CD14-positive monocyte (primary cell): ENCODE measurements at regions not wholly inside any gene's neighbourhood (a gene's known extent, or its start where the extent isn't known, plus 50 kb on each side); places are given as distances from the start of the nearest gene placed in this dataset.
"Not testable (repeated sequence)": the region's sequence is repeated elsewhere in the genome, so short reads cannot be mapped to it uniquely, and the experiment has no call there.

Experiments used
- DNase-seq, 3 donors: peaks; one replicate each; pipeline ENCODE4 v3.0.0-alpha.2; 2011 to 2022
- H2AFZ ChIP-seq: 2 replicates; pipeline ENCODE4 v1.6.0; 2012; ENCODE audit warnings: mild to moderate bottlenecking, low read depth, low read length, inconsistent platforms; ENCODE audit not compliant: insufficient read depth, poor library complexity, severe bottlenecking
- H3K27ac ChIP-seq, 2 donors: 1 replicate in 1 of 2; 2 replicates in 1 of 2; pipeline ENCODE4 v1.5.1; 2012 to 2013; ENCODE audit warnings: low read length in 2 of 2, control low read depth in 1 of 2, inconsistent platforms in 1 of 2, low read depth in 1 of 2, mild to moderate bottlenecking in 1 of 2
- H3K27me3 ChIP-seq, 2 donors: one replicate each; pipeline versions ENCODE4 v1.6.0 to v1.6.1; 2011 to 2013; ENCODE audit warnings: low read length in 2 of 2; ENCODE audit not compliant: control insufficient read depth in 2 of 2, insufficient read depth in 2 of 2
- H3K36me3 ChIP-seq, 2 donors: replicated peaks in 1 of 2; 1 replicate in 1 of 2; 2 replicates in 1 of 2; pipeline versions ENCODE4 v1.5.1 to v1.6.1; 2012 to 2013; ENCODE audit warnings: low read length in 2 of 2, control low read depth in 1 of 2, inconsistent platforms in 1 of 2, mild to moderate bottlenecking in 1 of 2; ENCODE audit not compliant: insufficient read depth in 2 of 2, control insufficient read depth in 1 of 2
- H3K4me1 ChIP-seq, 2 donors: 1 replicate in 1 of 2; 2 replicates in 1 of 2; pipeline versions ENCODE4 v1.5.1 to v1.6.1; 2012 to 2013; ENCODE audit warnings: low read length in 2 of 2, control low read depth in 1 of 2, inconsistent platforms in 1 of 2, mild to moderate bottlenecking in 1 of 2, moderate library complexity in 1 of 2; ENCODE audit not compliant: insufficient read depth in 2 of 2, control insufficient read depth in 1 of 2
- H3K4me2 ChIP-seq: replicated peaks from 2 replicates; pipeline ENCODE3; 2012; ENCODE audit warnings: low read length, moderate library complexity, mild to moderate bottlenecking; ENCODE audit not compliant: poor library complexity, severe bottlenecking; ENCODE audit errors: extremely low read depth
- H3K4me3 ChIP-seq, 3 experiments: fragments of 200-600 bp in 1 of 3; sonication (generic) in 1 of 3; replicated peaks in 1 of 3; 1 replicate in 2 of 3; 2 replicates in 1 of 3; pipeline ENCODE4 v1.5.1; 2011 to 2013; ENCODE audit warnings: low read length in 3 of 3, mild to moderate bottlenecking in 3 of 3, control low read depth in 2 of 3, low read depth in 2 of 3, inconsistent platforms in 1 of 3, moderate library complexity in 1 of 3
- H3K79me2 ChIP-seq: 2 replicates; pipeline ENCODE4 v1.6.0; 2012; ENCODE audit warnings: mild to moderate bottlenecking, control low read depth, inconsistent platforms, low read length, moderate library complexity; ENCODE audit not compliant: insufficient read depth
- H3K9ac ChIP-seq: 2 replicates; pipeline ENCODE4 v1.6.0; 2017; ENCODE audit warnings: low read length, mild to moderate bottlenecking; ENCODE audit not compliant: insufficient read depth, poor library complexity, severe bottlenecking
- H3K9me3 ChIP-seq, 2 donors: replicated peaks in 1 of 2; 1 replicate in 1 of 2; 2 replicates in 1 of 2; pipeline versions ENCODE4 v1.5.1 to v1.6.1; 2012 to 2013; ENCODE audit warnings: low read length in 2 of 2, control low read depth in 1 of 2; ENCODE audit not compliant: control insufficient read depth in 1 of 2, insufficient read depth in 1 of 2
- H4K20me1 ChIP-seq: 2 replicates; pipeline ENCODE4 v1.6.0; 2012; ENCODE audit warnings: mild to moderate bottlenecking, low read length, control low read depth, moderate library complexity; ENCODE audit not compliant: insufficient read depth
- H3K27ac Mint-ChIP-seq, 7 donors: one replicate each; pipeline ENCODE4 v1.8.0; 2020; ENCODE audit warnings: mild to moderate bottlenecking in 7 of 7, mixed read lengths in 7 of 7, moderate library complexity in 6 of 7, inconsistent platforms in 2 of 7
- H3K27me3 Mint-ChIP-seq, 3 donors: one replicate each; pipeline ENCODE4 v1.8.0; 2021 to 2022; ENCODE audit warnings: low read depth in 3 of 3, mild to moderate bottlenecking in 3 of 3, mixed read lengths in 3 of 3, moderate library complexity in 3 of 3, inconsistent platforms in 1 of 3
- H3K36me3 Mint-ChIP-seq, 2 donors: one replicate each; pipeline ENCODE4 v1.8.0; 2020; ENCODE audit warnings: mixed read lengths in 2 of 2, inconsistent platforms in 1 of 2, mild to moderate bottlenecking in 1 of 2
- H3K4me1 Mint-ChIP-seq: one replicate; pipeline ENCODE4 v1.8.0; 2020; ENCODE audit warnings: mild to moderate bottlenecking, mixed read lengths
- H3K4me3 Mint-ChIP-seq, 2 donors: one replicate each; pipeline ENCODE4 v1.8.0; 2020; ENCODE audit warnings: mild to moderate bottlenecking in 2 of 2, mixed read lengths in 2 of 2, moderate library complexity in 1 of 2
- H3K9me3 Mint-ChIP-seq, 7 donors: one replicate each; pipeline ENCODE4 v1.8.0; 2020 to 2022; ENCODE audit warnings: mixed read lengths in 7 of 7, mild to moderate bottlenecking in 6 of 7, moderate library complexity in 6 of 7, inconsistent platforms in 2 of 7
- WGBS: methylation state at CpG from one replicate; pipeline ENCODE4 v1.1.5; 2013; ENCODE audit warnings: missing lambda C conversion rate; ENCODE audit not compliant: insufficient coverage; 5-methylcytosine and 5-hydroxymethylcytosine counted together
- intact Hi-C, 2 donors: fragments of 100-400 bp; cut with micrococcal nuclease; formaldehyde crosslinking; loops; one replicate each; pipeline versions ENCODE4 v1.15.0 to v1.15.1; 2023
- TF ChIP-seq, protein P1 (sequence below): fragments of 200-600 bp; IDR thresholded peaks from one replicate; pipeline ENCODE4 v1.8.0; 2022; ENCODE audit warnings: antibody characterized with exemption, mild to moderate bottlenecking

DNA sequence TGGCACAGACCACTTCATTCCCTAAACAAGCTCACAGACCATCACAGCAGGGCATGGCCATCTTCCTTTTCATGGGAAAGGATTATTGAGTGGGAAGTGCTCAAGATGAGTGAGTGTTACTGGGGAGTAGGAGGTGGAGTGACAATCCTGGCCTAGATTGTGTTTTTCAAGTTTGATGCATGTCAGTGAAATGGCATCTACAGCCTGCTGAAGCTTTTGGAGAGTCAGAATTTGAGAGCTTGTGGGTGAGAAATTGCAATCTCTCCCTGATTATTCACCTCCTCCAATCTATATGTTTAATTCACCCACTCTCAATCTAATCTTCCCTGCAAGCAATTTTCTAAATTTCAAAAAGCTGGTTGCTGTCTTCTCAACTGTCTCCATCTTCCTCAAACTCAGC lies 156.1 kb upstream of the G2E3 start:
- Histone ChIP-seq H3K27me3 (peaks cover 2 to 5% of the 10 kb centered on the region in 2 donors), H4K20me1 (no peaks in the 10 kb centered on the region), H3K4me1 (no peaks in the 10 kb centered on the region), H3K9ac (no peak overlapping the region), H3K79me2 (no peaks in the 10 kb centered on the region), H3K4me3 (no peak overlapping the region), H3K36me3 (no peaks in the 10 kb centered on the region), H3K4me2 (no peak overlapping the region), H3K9me3 (no peaks in the 10 kb centered on the region), H3K27ac (no peak overlapping the region), H2AFZ (no peak overlapping the region)
- Mint-ChIP-seq H3K27me3 (peaks cover 1 to 8% (median 2%) of the 10 kb centered on the region in 3 donors), H3K27ac (no peak overlapping the region), H3K4me3 (no peak overlapping the region), H3K36me3 (no peaks in the 10 kb centered on the region), H3K4me1 (no peaks in the 10 kb centered on the region), H3K9me3 (peaks cover 0 to 5% (median 1%) of the 10 kb centered on the region in 7 donors)
- no peak for DNase-seq
- intact Hi-C loops = no loop called here
- TF ChIP-seq, protein P1, sequence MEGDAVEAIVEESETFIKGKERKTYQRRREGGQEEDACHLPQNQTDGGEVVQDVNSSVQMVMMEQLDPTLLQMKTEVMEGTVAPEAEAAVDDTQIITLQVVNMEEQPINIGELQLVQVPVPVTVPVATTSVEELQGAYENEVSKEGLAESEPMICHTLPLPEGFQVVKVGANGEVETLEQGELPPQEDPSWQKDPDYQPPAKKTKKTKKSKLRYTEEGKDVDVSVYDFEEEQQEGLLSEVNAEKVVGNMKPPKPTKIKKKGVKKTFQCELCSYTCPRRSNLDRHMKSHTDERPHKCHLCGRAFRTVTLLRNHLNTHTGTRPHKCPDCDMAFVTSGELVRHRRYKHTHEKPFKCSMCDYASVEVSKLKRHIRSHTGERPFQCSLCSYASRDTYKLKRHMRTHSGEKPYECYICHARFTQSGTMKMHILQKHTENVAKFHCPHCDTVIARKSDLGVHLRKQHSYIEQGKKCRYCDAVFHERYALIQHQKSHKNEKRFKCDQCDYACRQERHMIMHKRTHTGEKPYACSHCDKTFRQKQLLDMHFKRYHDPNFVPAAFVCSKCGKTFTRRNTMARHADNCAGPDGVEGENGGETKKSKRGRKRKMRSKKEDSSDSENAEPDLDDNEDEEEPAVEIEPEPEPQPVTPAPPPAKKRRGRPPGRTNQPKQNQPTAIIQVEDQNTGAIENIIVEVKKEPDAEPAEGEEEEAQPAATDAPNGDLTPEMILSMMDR = no peak

DNA sequence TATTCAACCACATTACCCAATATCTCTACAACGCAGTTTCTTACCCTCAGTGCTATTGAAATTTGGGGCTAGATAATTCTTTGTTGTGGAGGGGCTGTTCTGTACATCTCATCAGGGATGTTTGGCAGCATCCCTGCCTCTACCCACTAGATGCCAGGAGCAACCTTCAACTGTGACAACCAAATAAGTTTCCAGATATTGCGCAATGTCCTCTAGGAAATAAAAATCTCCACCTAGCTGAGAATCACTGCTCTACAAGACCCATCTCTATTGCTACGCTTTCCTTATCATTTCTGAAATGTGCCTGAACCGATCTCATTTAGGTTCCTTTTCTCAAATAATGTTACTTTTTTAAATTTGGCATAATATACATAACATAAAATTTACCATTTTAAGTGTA lies 155.2 kb upstream of the G2E3 start:
- Histone ChIP-seq H3K4me3 (no peak overlapping the region), H3K4me1 (no peaks in the 10 kb centered on the region), H3K9me3 (no peaks in the 10 kb centered on the region), H3K36me3 (no peaks in the 10 kb centered on the region), H2AFZ (no peak overlapping the region), H3K9ac (no peak overlapping the region), H4K20me1 (no peaks in the 10 kb centered on the region), H3K79me2 (no peaks in the 10 kb centered on the region), H3K27me3 (peaks cover 2 to 5% of the 10 kb centered on the region in 2 donors), H3K4me2 (no peak overlapping the region), H3K27ac (no peak overlapping the region)
- intact Hi-C loops = no loop called here
- Mint-ChIP-seq H3K9me3 (peaks cover 0 to 5% (median 1%) of the 10 kb centered on the region in 7 donors), H3K36me3 (no peaks in the 10 kb centered on the region), H3K27me3 (peaks cover 1 to 7% (median 4%) of the 10 kb centered on the region in 3 donors), H3K4me3 (no peak overlapping the region), H3K4me1 (no peaks in the 10 kb centered on the region), H3K27ac (no peak overlapping the region)
- DNase-seq = no peak
- TF ChIP-seq, protein P1 = no peak
- no CpG with 5 or more reads among the region's 4 CpGs for WGBS

DNA sequence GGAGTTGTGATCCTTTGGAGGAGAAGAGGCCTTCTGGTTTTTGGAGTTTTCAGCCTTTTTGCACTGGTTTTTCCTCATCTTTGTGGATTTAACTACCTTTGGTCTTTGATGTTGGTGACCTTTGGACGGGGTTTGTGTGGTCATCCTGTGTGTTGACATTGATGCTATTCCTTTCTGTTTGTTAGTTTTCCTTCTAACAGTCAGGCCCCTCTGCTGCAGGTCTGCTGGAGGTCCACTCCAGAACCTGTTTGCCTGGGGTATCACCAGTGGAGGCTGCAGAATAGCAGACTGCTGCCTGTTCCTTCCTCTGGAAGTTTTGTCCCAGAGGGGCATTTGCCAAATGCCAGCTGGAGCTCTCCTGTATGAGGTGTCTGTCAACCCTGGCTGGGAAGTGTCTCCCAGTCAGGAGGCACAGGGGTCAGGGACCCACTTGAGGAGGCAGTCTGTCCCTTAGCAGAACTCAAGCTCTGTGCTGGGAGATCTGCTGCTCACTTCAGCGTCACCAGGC lies 149.4 kb upstream of the G2E3 start:
- H3K4me1 ChIP-seq = not testable (repeated sequence)
- H3K4me1 Mint-ChIP-seq = peaks cover 12% of the 10 kb centered on the region
- WGBS = 100% methylated on average over 2 of the region's 2 CpGs

More for the DNA sequence above, 149.4 kb upstream of the G2E3 start:
- H3K4me3 Mint-ChIP-seq, H3K27ac ChIP-seq, H3K36me3 ChIP-seq, H3K36me3 Mint-ChIP-seq, H4K20me1 ChIP-seq, H3K27me3 Mint-ChIP-seq, H3K27me3 ChIP-seq, H3K4me2 ChIP-seq, DNase-seq, H3K27ac Mint-ChIP-seq, intact Hi-C loops, H3K79me2 ChIP-seq, H3K9ac ChIP-seq, H3K4me3 ChIP-seq, H3K9me3 ChIP-seq, H2AFZ ChIP-seq: not testable (repeated sequence)
- H3K9me3 Mint-ChIP-seq = peaks cover 6 to 18% (median 9%) of the 10 kb centered on the region in 7 donors
